ENCODE measurements at regions not wholly inside any gene's neighbourhood (a gene's known extent, or its start where the extent isn't known, plus 50 kb on each side); places are given as distances from the start of the nearest gene placed in this dataset.

GRCh38 chr2:133789743-133790142, 221.5 kb upstream of the NCKAP5 start:
- TF ChIP-seq CTCF (conservative IDR thresholded peaks at IDR 0.05; ENCODE audit: low read length) (no peak), EZH2phosphoT487 (IDR thresholded peaks at IDR 0.05; ENCODE audit: borderline replicate concordance) (no peak)

All from Loucy (cell line).